ENCODE measurements at regions not wholly inside any gene's neighbourhood (a gene's known extent, or its start where the extent isn't known, plus 50 kb on each side); places are given as distances from the start of the nearest gene placed in this dataset.

DNA sequence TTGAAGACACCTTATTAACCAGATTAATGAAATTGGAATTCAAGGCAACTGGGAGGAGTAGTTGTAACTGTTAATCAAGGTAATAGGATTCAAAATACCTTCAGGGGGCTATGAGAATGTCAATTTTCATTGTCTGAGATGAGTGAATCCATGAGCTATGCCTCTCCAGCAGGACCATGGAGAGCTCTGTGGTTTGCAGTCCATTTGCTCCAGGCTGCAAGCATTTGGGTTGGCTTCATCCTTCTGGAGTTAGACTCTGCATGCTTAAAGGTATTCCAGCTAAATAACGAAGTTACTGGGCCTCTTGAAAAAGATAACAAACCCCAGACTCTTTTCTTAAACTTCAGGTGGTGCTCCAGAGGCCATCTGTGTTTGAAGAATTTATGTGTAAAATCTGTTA lies 207.1 kb upstream of the SLC8A1 start:
- no peak for TF ChIP-seq POLR2A (IDR thresholded peaks at IDR 0.05)
- TF ChIP-seq, protein P1, sequence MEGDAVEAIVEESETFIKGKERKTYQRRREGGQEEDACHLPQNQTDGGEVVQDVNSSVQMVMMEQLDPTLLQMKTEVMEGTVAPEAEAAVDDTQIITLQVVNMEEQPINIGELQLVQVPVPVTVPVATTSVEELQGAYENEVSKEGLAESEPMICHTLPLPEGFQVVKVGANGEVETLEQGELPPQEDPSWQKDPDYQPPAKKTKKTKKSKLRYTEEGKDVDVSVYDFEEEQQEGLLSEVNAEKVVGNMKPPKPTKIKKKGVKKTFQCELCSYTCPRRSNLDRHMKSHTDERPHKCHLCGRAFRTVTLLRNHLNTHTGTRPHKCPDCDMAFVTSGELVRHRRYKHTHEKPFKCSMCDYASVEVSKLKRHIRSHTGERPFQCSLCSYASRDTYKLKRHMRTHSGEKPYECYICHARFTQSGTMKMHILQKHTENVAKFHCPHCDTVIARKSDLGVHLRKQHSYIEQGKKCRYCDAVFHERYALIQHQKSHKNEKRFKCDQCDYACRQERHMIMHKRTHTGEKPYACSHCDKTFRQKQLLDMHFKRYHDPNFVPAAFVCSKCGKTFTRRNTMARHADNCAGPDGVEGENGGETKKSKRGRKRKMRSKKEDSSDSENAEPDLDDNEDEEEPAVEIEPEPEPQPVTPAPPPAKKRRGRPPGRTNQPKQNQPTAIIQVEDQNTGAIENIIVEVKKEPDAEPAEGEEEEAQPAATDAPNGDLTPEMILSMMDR (IDR thresholded peaks at IDR 0.05), result no peak

Data from esophagus squamous epithelium (tissue), 4 donors.